Neural crest cell (in vitro differentiated cells): ENCODE measurements at regions not wholly inside any gene's neighbourhood (a gene's known extent, or its start where the extent isn't known, plus 50 kb on each side); places are given as distances from the start of the nearest gene placed in this dataset.

Experiments used
- DNase-seq: peaks from one replicate; pipeline ENCODE4 v3.0.0; 2021; ENCODE audit warnings: low read depth, mixed read lengths, low spot score
- H3K27ac Mint-ChIP-seq: one replicate; pipeline ENCODE4 v1.8.0; 2021; ENCODE audit warnings: mild to moderate bottlenecking, mixed read lengths; ENCODE audit not compliant: unreplicated experiment
- H3K27me3 Mint-ChIP-seq: 2 replicates; pipeline ENCODE4 v1.8.0; 2021; ENCODE audit warnings: low read depth, mild to moderate bottlenecking, mixed read lengths
- H3K36me3 Mint-ChIP-seq: 2 replicates; pipeline ENCODE4 v1.8.0; 2021; ENCODE audit warnings: low read depth, mild to moderate bottlenecking, mixed read lengths
- H3K4me1 Mint-ChIP-seq: 2 replicates; pipeline ENCODE4 v1.8.0; 2021; ENCODE audit warnings: mixed read lengths
- H3K4me3 Mint-ChIP-seq: one replicate; pipeline ENCODE4 v1.8.0; 2021; ENCODE audit warnings: mild to moderate bottlenecking, mixed read lengths
- H3K9me3 Mint-ChIP-seq: 2 replicates; pipeline ENCODE4 v1.8.0; 2021; ENCODE audit warnings: mixed read lengths
- TF ChIP-seq, protein P1 (sequence below): fragments of 200-600 bp; sonication (generic); conservative IDR thresholded peaks from 2 replicates; pipeline ENCODE4 v1.5.0; 2021; ENCODE audit warnings: antibody characterized with exemption, mild to moderate bottlenecking

DNA sequence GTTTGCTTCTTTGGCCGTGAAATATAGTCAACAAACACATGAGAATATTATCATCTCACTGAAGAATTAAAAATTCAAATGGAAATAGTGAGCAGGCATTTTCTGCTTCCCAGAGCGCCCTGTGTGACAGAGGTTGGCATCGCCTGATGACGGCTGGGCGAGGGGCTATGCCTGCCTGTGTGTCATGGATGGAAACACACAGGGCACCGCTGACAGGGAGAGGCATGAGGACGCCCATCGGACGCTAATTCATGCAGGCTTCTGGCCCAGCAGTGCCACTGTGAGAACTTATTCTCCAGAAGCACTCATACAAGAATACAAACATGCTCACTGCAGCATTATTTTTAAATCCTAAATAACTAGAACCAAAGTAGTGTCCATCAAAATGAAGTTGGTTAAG, 61.4 kb upstream of the OTOS start:
- H3K27ac Mint-ChIP-seq: no peak overlapping the region
- peaks cover 3% of the 10 kb centered on the region for H3K36me3 Mint-ChIP-seq
- H3K27me3 Mint-ChIP-seq: no peaks in the 10 kb centered on the region
- peaks cover 2% of the 10 kb centered on the region for H3K9me3 Mint-ChIP-seq
- TF ChIP-seq, protein P1, sequence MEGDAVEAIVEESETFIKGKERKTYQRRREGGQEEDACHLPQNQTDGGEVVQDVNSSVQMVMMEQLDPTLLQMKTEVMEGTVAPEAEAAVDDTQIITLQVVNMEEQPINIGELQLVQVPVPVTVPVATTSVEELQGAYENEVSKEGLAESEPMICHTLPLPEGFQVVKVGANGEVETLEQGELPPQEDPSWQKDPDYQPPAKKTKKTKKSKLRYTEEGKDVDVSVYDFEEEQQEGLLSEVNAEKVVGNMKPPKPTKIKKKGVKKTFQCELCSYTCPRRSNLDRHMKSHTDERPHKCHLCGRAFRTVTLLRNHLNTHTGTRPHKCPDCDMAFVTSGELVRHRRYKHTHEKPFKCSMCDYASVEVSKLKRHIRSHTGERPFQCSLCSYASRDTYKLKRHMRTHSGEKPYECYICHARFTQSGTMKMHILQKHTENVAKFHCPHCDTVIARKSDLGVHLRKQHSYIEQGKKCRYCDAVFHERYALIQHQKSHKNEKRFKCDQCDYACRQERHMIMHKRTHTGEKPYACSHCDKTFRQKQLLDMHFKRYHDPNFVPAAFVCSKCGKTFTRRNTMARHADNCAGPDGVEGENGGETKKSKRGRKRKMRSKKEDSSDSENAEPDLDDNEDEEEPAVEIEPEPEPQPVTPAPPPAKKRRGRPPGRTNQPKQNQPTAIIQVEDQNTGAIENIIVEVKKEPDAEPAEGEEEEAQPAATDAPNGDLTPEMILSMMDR: no peak
- peaks cover 30% of the 10 kb centered on the region for H3K4me1 Mint-ChIP-seq
- H3K4me3 Mint-ChIP-seq: no peak overlapping the region
- DNase-seq: no peak

DNA sequence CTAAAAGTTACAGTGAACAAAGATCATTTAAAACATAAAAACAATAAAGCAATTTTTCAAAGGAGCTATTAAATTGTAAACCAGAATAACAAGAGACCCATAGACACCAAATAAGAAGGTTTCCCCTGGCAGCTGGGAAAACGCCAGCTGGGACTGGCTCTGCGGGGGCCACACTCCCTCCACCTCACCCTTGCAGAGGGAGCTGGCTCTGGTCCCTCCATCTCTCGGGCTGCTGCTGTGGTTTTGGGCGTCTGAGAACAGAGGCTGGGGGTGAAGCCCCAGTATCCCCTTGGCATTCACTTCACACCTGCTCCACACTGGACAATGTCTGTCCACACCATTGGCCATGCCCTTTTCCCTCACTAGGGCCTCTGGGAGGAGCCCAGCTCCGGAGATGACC, 62.1 kb upstream of the OTOS start:
- peaks cover 30% of the 10 kb centered on the region for H3K4me1 Mint-ChIP-seq
- H3K36me3 Mint-ChIP-seq: peaks cover 3% of the 10 kb centered on the region
- TF ChIP-seq, protein P1: no peak
- H3K9me3 Mint-ChIP-seq: peaks cover 2% of the 10 kb centered on the region
- no peak overlapping the region for H3K4me3 Mint-ChIP-seq
- H3K27ac Mint-ChIP-seq: no peak overlapping the region
- no peak for DNase-seq
- no peaks in the 10 kb centered on the region for H3K27me3 Mint-ChIP-seq

DNA sequence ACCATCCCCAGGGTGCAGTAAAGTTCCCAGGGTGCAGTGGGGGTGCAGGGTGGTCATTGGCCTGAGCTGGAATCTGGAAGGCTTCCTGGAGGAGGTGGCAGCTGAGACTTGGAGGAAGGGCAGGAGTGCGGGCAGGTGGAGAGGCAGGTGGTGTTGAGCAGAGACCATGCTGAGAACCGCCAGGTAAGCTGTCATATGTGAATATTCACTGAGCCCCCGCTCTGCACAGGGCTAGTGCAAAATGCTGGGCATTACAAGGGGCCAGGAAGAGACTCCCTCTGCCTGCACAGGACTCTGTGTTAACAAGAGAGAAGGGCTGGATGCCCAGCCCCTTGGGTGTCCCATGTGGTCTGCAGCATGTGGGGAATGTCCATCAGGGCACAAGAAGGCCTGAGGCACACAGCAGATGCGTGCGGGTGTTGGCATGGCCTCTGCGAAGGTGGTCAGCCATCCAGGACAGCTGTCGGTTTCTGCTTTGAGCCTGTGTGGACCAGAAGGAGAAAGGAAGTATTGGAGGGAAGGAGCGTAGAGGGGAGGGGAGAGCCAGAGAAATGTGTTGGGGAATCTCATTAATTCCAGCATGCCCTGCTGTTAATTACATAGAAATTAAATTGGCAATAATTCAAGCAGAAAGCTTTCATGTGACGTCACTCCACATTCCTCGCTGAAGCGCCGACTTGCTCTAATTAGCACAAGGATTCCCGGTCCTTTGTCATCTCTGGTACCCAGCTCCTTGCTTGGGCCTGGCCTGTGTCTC, 62.8 kb upstream of the OTOS start:
- Mint-ChIP-seq H3K4me1 (peaks cover 30% of the 10 kb centered on the region), H3K9me3 (peaks cover 2% of the 10 kb centered on the region), H3K27ac (peak overlapping the region; percentile 97), H3K27me3 (no peaks in the 10 kb centered on the region), H3K36me3 (peaks cover 3% of the 10 kb centered on the region), H3K4me3 (no peak overlapping the region)
- TF ChIP-seq, protein P1: no peak
- DNase-seq: no peak

DNA sequence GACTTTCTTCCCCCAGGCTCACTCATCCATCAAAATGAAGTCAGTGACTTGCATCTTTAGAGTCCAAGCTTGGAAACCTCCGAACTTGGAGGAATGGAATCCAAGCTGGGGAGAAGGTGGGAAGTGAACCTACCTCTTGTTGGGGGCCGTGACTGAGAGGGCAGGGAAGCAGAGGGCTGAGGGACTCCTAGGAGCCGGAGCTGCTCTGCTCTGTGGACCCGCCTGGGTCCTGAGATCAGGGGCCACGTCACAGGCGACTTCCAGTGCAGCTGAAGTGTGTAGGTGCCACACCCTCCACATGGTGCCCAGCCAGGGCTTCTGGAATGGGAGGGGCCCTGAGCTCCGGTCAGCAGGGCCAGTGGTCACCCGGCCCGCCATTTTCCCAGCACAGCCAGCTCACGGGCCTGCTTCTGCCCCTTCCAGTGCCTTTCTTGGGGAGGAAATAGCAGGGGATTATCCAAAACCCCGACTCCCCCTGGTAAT, 63.4 kb upstream of the OTOS start:
- TF ChIP-seq, protein P1: no peak

DNA sequence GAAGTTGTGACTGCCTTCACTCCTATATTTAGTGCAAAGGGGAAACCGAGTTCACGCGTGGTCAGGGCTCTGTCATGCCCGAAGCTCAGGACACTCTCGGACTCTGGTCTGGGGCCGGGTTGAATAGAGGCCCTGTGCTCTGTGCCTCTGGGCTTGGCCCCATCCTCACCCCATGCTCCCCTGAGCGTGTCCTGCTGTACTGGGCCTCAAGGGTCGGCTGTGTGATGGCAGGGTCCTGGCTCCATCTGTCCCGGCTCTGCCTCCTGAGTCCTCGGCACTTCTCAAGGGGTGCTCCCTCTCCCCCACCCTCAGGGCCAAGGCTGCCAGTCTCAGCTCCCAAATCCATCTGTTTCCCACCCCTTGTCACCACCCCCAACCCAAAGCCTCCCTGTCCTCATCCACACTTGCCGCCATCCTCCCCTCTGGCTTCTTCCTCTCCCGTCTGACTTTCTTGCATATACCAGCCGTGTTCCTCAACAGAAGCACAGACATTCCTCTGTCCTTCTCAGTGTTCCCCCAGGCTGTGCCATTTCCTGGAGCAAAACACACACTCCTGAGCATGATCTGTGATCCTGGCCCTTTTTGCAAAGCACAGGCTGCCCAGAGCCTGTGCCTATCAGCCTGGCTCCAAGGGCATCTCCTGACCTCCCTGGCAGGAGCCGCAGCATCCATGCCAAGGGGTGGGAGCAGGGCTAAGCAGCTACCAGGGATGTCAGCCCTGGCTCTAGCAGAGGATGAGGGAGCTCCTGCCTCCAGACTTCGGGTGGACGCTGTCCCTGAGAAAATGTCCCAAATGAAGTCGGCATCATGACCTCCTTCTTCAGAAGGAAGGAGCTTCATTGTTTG, 64.2 kb upstream of the OTOS start:
- DNase-seq: no peak
- Mint-ChIP-seq H3K4me1 (peaks cover 30% of the 10 kb centered on the region), H3K9me3 (peaks cover 2% of the 10 kb centered on the region), H3K27ac (no peak overlapping the region), H3K27me3 (no peaks in the 10 kb centered on the region), H3K36me3 (peaks cover 3% of the 10 kb centered on the region), H3K4me3 (no peak overlapping the region)
- TF ChIP-seq, protein P1: no peak

More for the DNA sequence above, 63.4 kb upstream of the OTOS start:
- Mint-ChIP-seq H3K36me3 (peaks cover 3% of the 10 kb centered on the region), H3K4me1 (peaks cover 30% of the 10 kb centered on the region), H3K27me3 (no peaks in the 10 kb centered on the region), H3K9me3 (peaks cover 2% of the 10 kb centered on the region), H3K27ac (no peak overlapping the region), H3K4me3 (no peak overlapping the region)
- DNase-seq: no peak
